Astrocyte (in vitro differentiated cells and primary cell): ENCODE measurements at regions not wholly inside any gene's neighbourhood (a gene's known extent, or its start where the extent isn't known, plus 50 kb on each side); places are given as distances from the start of the nearest gene placed in this dataset.

ENCODE experiments used
- DNase-seq: peaks from one replicate; pipeline ENCODE4 v3.0.0-alpha.2; 2010; ENCODE audit warnings: low read depth
- FAIRE-seq: peaks from 2 replicates; lab custom pipeline; 2011; peaks lifted over from hg19 to GRCh38; lab: Jason Lieb, UNC
- H2AFZ ChIP-seq: 2 replicates; pipeline ENCODE4 v1.6.0; 2012; ENCODE audit warnings: low read depth, low read length, inconsistent platforms
- H3K27ac ChIP-seq: 2 replicates; pipeline ENCODE4 v1.5.1; 2011; ENCODE audit warnings: low read depth, low read length, inconsistent platforms
- H3K27me3 ChIP-seq: 2 replicates; pipeline ENCODE4 v1.6.0; 2011; ENCODE audit warnings: low read length, inconsistent platforms; ENCODE audit not compliant: insufficient read depth
- H3K36me3 ChIP-seq: 2 replicates; pipeline ENCODE4 v1.5.1; 2011; ENCODE audit warnings: low read length, inconsistent platforms; ENCODE audit not compliant: insufficient read depth
- H3K4me1 ChIP-seq: 2 replicates; pipeline ENCODE4 v1.5.1; 2011; ENCODE audit warnings: low read length, inconsistent platforms; ENCODE audit not compliant: insufficient read depth
- H3K4me2 ChIP-seq: 2 replicates; pipeline ENCODE4 v1.6.0; 2012; ENCODE audit warnings: low read length, inconsistent platforms
- H3K4me3 ChIP-seq: 2 replicates; pipeline ENCODE4 v1.5.1; 2011; ENCODE audit warnings: low read depth, mild to moderate bottlenecking, low read length, inconsistent platforms; ENCODE audit not compliant: insufficient read depth
- H3K79me2 ChIP-seq: 2 replicates; pipeline ENCODE4 v1.6.0; 2012; ENCODE audit warnings: mild to moderate bottlenecking, low read length, inconsistent platforms; ENCODE audit not compliant: insufficient read depth
- H3K9ac ChIP-seq: 2 replicates; pipeline ENCODE4 v1.6.0; 2012; ENCODE audit warnings: mild to moderate bottlenecking, low read length, inconsistent platforms
- H3K9me3 ChIP-seq: 2 replicates; pipeline ENCODE4 v1.5.1; 2012; ENCODE audit warnings: low read depth, mild to moderate bottlenecking, low read length, inconsistent platforms; ENCODE audit not compliant: insufficient read depth
- H4K20me1 ChIP-seq: 2 replicates; pipeline ENCODE4 v1.6.0; 2012; ENCODE audit warnings: low read length, inconsistent platforms; ENCODE audit not compliant: insufficient read depth
- H3K27ac Mint-ChIP-seq: one replicate; pipeline ENCODE4 v1.8.0; 2021; ENCODE audit warnings: mild to moderate bottlenecking, mixed read lengths; ENCODE audit not compliant: unreplicated experiment
- H3K27me3 Mint-ChIP-seq: one replicate; pipeline ENCODE4 v1.8.0; 2021; ENCODE audit warnings: low read depth, mixed read lengths; ENCODE audit not compliant: unreplicated experiment
- H3K36me3 Mint-ChIP-seq: one replicate; pipeline ENCODE4 v1.8.0; 2021; ENCODE audit warnings: low read depth, mixed read lengths; ENCODE audit not compliant: unreplicated experiment
- H3K4me1 Mint-ChIP-seq: one replicate; pipeline ENCODE4 v1.8.0; 2021; ENCODE audit warnings: low read depth, mixed read lengths; ENCODE audit not compliant: unreplicated experiment
- H3K4me3 Mint-ChIP-seq: one replicate; pipeline ENCODE4 v1.8.0; 2021; ENCODE audit warnings: mild to moderate bottlenecking, moderate library complexity, mixed read lengths; ENCODE audit not compliant: unreplicated experiment
- H3K9me3 Mint-ChIP-seq: one replicate; pipeline ENCODE4 v1.8.0; 2021; ENCODE audit warnings: mild to moderate bottlenecking, mixed read lengths; ENCODE audit not compliant: unreplicated experiment
- CTCF ChIP-seq: IDR thresholded peaks from 2 replicates; pipeline ENCODE4 v1.5.1; 2011; ENCODE audit warnings: low read depth, mild to moderate bottlenecking, inconsistent platforms, low read length, moderate library complexity; ENCODE audit not compliant: insufficient read depth
- EZH2 ChIP-seq: IDR thresholded peaks from 2 replicates; pipeline ENCODE4 v1.6.1; 2012; ENCODE audit warnings: mild to moderate bottlenecking, low read length, inconsistent platforms; ENCODE audit not compliant: insufficient read depth

- H3K27me3 ChIP-seq, result no peaks in the 10 kb centered on the region
- no peak overlapping the region for H3K4me3 ChIP-seq
- H3K4me1 ChIP-seq, result peaks cover 11% of the 10 kb centered on the region
- no peak overlapping the region for H3K4me2 ChIP-seq
- H2AFZ ChIP-seq, result no peak overlapping the region
- peaks cover 39% of the 10 kb centered on the region for H3K27me3 Mint-ChIP-seq
- TF ChIP-seq EZH2 (no peak), CTCF (no peak)
- no peaks in the 10 kb centered on the region for H3K36me3 ChIP-seq
- DNase-seq (no peak), FAIRE-seq (no peak)
- H3K36me3 Mint-ChIP-seq, result no peaks in the 10 kb centered on the region
- no peaks in the 10 kb centered on the region for H4K20me1 ChIP-seq
- H3K9ac ChIP-seq, result no peak overlapping the region
- no peak overlapping the region for H3K27ac ChIP-seq
- no peaks in the 10 kb centered on the region for H3K79me2 ChIP-seq
- no peak overlapping the region for H3K27ac Mint-ChIP-seq
- peaks cover 4% of the 10 kb centered on the region for H3K9me3 Mint-ChIP-seq
- peaks cover 5% of the 10 kb centered on the region for H3K4me1 Mint-ChIP-seq
- no peaks in the 10 kb centered on the region for H3K9me3 ChIP-seq
- no peak overlapping the region for H3K4me3 Mint-ChIP-seq
These were observed 93.9 kb downstream of the RHOB start for GRCh38 chr2:20540587-20541293.

GRCh38 chr2:20541294-20541640 is 94.4 kb downstream of the RHOB start:
- Mint-ChIP-seq H3K9me3 (peaks cover 4% of the 10 kb centered on the region), H3K4me3 (no peak overlapping the region), H3K27me3 (peaks cover 39% of the 10 kb centered on the region), H3K36me3 (no peaks in the 10 kb centered on the region), H3K27ac (no peak overlapping the region), H3K4me1 (peaks cover 5% of the 10 kb centered on the region)
- Histone ChIP-seq H3K9me3 (no peaks in the 10 kb centered on the region), H3K9ac (no peak overlapping the region), H3K36me3 (no peaks in the 10 kb centered on the region), H3K4me2 (no peak overlapping the region), H3K27ac (no peak overlapping the region), H2AFZ (no peak overlapping the region), H4K20me1 (no peaks in the 10 kb centered on the region), H3K27me3 (no peaks in the 10 kb centered on the region), H3K79me2 (no peaks in the 10 kb centered on the region), H3K4me3 (no peak overlapping the region), H3K4me1 (peaks cover 11% of the 10 kb centered on the region)
- FAIRE-seq, result no peak
- TF ChIP-seq EZH2 (no peak), CTCF (no peak)
- DNase-seq, result no peak

- peaks cover 5% of the 10 kb centered on the region for H3K4me1 Mint-ChIP-seq
- Histone ChIP-seq H3K4me3 (no peak overlapping the region), H4K20me1 (no peaks in the 10 kb centered on the region), H3K27ac (no peak overlapping the region), H3K4me2 (no peak overlapping the region), H3K36me3 (no peaks in the 10 kb centered on the region), H2AFZ (no peak overlapping the region), H3K79me2 (no peaks in the 10 kb centered on the region), H3K9ac (no peak overlapping the region), H3K4me1 (peaks cover 11% of the 10 kb centered on the region), H3K27me3 (no peaks in the 10 kb centered on the region), H3K9me3 (no peaks in the 10 kb centered on the region)
- peaks cover 6% of the 10 kb centered on the region for H3K9me3 Mint-ChIP-seq
- H3K27ac Mint-ChIP-seq, result no peak overlapping the region
- no peak for DNase-seq
- peaks cover 39% of the 10 kb centered on the region for H3K27me3 Mint-ChIP-seq
- no peak overlapping the region for H3K4me3 Mint-ChIP-seq
- FAIRE-seq, result no peak
- H3K36me3 Mint-ChIP-seq, result peaks cover 2% of the 10 kb centered on the region
- no peak for TF ChIP-seq EZH2
- no peak for TF ChIP-seq CTCF
These were observed 94.8 kb downstream of the RHOB start for GRCh38 chr2:20541651-20542050.
